Spinal cord (tissue), 9 donors: ENCODE measurements at regions not wholly inside any gene's neighbourhood (a gene's known extent, or its start where the extent isn't known, plus 50 kb on each side); places are given as distances from the start of the nearest gene placed in this dataset.
A peak's percentile ranks its signal among the peaks of the same experiment; 100 is the strongest.

ENCODE experiments used
- DNase-seq, 6 donors: peaks; one replicate each; pipeline versions ENCODE4 v3.0.0 to v3.0.0-alpha.2; 2013 to 2015; ENCODE audit warnings: low spot score in 6 of 6, low read depth in 4 of 6
- H3K27ac ChIP-seq: one replicate; pipeline ENCODE4 v1.5.1; 2013; ENCODE audit warnings: low read depth, low read length, control low read depth
- H3K27me3 ChIP-seq: one replicate; pipeline ENCODE4 v1.6.1; 2013; ENCODE audit warnings: low read length; ENCODE audit not compliant: control insufficient read depth, insufficient read depth
- H3K36me3 ChIP-seq: one replicate; pipeline ENCODE4 v1.6.1; 2013; ENCODE audit warnings: low read length; ENCODE audit not compliant: control insufficient read depth, insufficient read depth
- H3K4me1 ChIP-seq: one replicate; pipeline ENCODE4 v1.6.1; 2013; ENCODE audit warnings: low read length; ENCODE audit not compliant: control insufficient read depth, insufficient read depth
- H3K4me3 ChIP-seq: one replicate; pipeline ENCODE4 v1.5.1; 2013; ENCODE audit warnings: low read depth, low read length, control low read depth
- H3K9me3 ChIP-seq: one replicate; pipeline ENCODE4 v1.6.1; 2013; ENCODE audit warnings: low read length; ENCODE audit not compliant: control insufficient read depth, insufficient read depth
- WGBS: methylation state at CpG from one replicate; pipeline ENCODE4 v1.1.5; 2013; ENCODE audit warnings: missing lambda C conversion rate; ENCODE audit not compliant: insufficient coverage; 5-methylcytosine and 5-hydroxymethylcytosine counted together
- donor health status: healthy.

DNA sequence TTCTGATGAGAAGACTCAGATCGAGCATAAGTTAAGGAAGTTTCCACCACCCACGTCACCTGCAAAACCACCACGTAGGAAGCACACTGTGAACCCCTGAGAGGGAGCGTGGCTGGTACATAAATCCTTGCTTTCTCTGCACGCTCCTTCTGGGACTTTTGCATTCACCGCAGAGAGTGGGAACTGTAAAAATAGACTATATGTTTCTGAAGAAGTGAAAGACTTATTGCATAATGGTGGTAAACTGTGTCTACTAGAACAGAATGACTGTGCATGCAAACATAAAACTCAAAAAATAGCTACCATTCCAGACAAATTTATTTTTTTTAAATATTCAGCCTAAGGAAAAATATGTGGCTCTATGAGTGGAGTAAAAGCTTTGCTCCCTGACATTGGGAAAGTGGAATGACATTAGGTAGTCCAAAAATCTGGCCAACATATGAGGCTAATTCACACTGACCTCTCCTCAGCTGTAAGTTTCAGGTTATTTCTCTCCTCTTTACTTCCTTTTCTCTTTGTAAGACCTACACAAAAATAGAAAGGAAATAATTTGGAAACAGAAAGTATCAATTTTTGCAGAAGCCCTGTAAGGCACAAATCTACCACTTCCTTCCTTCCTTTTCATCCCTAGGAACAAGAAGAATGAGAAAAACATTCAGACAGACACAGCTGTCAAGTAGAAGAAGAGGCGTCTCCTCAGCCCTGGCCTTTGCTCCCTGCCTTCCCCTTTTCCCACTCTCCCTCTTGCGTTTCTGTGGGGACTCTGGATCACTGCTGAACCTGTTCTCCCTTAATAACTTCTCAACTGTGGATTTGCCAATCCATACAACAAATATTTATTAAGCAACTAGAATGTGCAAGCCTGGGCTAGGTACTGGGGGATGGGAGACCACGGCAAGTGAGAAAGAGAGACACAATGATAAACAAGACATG lies 264.3 kb upstream of the FOXN3 start:
- no CpG with 5 or more reads among the region's 9 CpGs for WGBS
- no peaks in the 10 kb centered on the region for H3K36me3 ChIP-seq
- peaks cover 5% of the 10 kb centered on the region for H3K9me3 ChIP-seq
- no peaks in the 10 kb centered on the region for H3K4me1 ChIP-seq
- H3K27me3 ChIP-seq: no peaks in the 10 kb centered on the region
- no peak for DNase-seq
- no peak overlapping the region for H3K27ac ChIP-seq
- no peak overlapping the region for H3K4me3 ChIP-seq

DNA sequence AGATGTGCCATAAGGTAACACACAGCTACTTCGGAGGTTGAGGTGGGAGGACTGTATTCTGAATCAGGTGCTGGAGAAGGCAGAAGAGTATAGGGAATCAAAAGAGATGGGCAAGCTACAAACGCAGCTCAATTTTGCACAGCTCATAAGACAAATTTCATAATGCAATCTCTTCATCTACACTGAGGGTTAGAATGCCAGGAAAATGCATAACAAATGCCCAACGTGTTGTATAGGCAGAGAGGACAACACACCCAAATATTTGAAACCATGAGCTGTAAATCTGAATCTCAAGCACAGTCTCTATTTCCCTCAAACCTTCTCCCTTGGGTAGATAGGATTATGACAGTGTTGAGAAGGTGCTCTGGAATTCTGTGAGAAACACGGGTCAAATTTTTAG lies 263.1 kb upstream of the FOXN3 start:
- H3K9me3 ChIP-seq: peaks cover 5% of the 10 kb centered on the region
- H3K4me1 ChIP-seq: no peaks in the 10 kb centered on the region
- no peaks in the 10 kb centered on the region for H3K27me3 ChIP-seq
- WGBS: no CpG with 5 or more reads among the region's 4 CpGs
- no peak overlapping the region for H3K27ac ChIP-seq
- no peak overlapping the region for H3K4me3 ChIP-seq
- DNase-seq: no peak
- no peaks in the 10 kb centered on the region for H3K36me3 ChIP-seq

DNA sequence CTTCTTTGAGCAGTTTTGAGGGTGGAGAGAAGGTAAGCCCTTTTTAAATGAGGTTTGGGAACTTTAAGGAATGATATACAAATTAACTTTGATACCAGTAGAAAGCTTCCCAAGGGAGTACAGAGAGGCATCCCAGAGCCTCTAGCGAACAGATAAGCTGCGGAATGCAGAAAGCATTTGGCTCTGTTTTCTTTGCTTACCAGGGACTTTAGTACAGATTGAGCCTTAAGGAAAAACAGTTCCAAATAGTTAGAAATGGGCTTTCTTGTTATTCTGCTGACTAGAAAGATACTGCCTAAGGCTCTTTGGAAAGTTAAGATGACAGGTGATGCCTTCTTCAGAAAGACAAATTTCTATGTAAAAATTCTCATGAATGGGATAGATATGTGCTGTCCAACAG lies 261.7 kb upstream of the FOXN3 start:
- Histone ChIP-seq H3K9me3 (peaks cover 1% of the 10 kb centered on the region), H3K27ac (no peak overlapping the region), H3K27me3 (no peaks in the 10 kb centered on the region), H3K4me1 (no peaks in the 10 kb centered on the region), H3K4me3 (no peak overlapping the region), H3K36me3 (no peaks in the 10 kb centered on the region)
- WGBS: 86% methylated on average over 2 of the region's 2 CpGs
- DNase-seq: no peak

DNA sequence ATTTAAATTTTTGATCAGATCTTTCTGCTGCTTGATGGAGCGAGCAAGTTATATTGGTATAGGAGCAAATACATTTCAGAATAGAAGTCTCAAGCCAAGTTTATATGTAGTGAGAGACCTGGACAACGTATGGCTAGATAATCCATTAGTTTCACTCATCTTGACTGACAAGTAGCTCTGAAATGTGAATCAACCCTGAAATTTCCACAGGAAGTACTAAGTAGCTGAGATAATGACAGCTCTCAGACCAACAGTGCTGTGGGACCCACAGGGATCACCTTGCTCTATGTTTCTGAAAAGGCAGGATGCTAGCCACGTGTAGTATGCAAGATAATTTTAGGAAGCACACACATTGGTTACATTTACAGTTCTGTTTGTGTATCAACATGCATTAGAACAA lies 258.6 kb upstream of the FOXN3 start:
- Histone ChIP-seq H3K27me3 (no peaks in the 10 kb centered on the region), H3K4me3 (no peak overlapping the region), H3K9me3 (no peaks in the 10 kb centered on the region), H3K4me1 (no peaks in the 10 kb centered on the region), H3K27ac (no peak overlapping the region), H3K36me3 (no peaks in the 10 kb centered on the region)
- no CpG with 5 or more reads among the region's 3 CpGs for WGBS
- DNase-seq: no peak

DNA sequence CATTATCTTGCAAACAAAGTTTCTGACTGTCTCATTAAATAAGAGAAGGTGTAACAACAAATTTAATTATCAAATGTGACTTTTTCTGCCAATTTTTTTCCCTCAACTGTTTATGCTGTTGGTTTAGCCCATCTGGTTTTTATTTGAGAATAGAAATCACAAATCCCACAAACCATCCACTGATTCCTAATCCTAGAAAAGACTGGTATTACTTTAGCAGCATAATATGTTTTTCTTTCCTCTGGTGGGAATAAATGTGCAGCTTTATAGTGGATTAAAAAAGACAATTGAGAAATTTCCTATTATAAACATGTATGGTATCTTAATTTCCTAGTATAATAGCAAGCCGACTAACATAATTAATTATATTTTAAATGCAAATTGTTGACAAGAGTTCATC lies 257.9 kb upstream of the FOXN3 start:
- H3K9me3 ChIP-seq: no peaks in the 10 kb centered on the region
- whole genome bisulfite sequencing: no CpG with 5 or more reads among the region's 1 CpG
- H3K27me3 ChIP-seq: no peaks in the 10 kb centered on the region
- H3K4me3 ChIP-seq: no peak overlapping the region
- H3K36me3 ChIP-seq: no peaks in the 10 kb centered on the region
- peak in 2 of 6 donors; percentile 7 to 28 for DNase-seq
- no peak overlapping the region for H3K27ac ChIP-seq
- no peaks in the 10 kb centered on the region for H3K4me1 ChIP-seq

DNA sequence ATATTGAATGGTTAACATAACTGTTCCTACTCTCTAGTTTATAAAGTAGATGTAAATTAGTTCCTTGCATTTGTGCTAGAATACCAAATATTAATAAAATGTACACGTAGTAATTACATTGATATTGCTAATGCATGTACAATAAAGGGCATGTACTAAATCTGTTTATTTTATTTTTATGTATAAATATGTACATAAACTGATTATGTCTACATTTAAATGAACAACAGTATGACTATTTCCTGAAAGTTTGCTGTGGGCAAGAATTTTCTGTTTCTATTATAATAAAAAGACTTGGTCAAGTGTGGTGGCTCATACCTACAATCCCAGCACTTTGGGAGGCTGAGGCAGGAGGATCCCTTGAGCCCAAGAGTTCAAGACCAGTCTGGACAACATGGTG lies 257.2 kb upstream of the FOXN3 start:
- H3K9me3 ChIP-seq: no peaks in the 10 kb centered on the region
- WGBS: no CpG with 5 or more reads among the region's 1 CpG
- H3K27ac ChIP-seq: no peak overlapping the region
- H3K36me3 ChIP-seq: no peaks in the 10 kb centered on the region
- no peaks in the 10 kb centered on the region for H3K4me1 ChIP-seq
- no peak for DNase-seq
- H3K27me3 ChIP-seq: no peaks in the 10 kb centered on the region
- no peak overlapping the region for H3K4me3 ChIP-seq

DNA sequence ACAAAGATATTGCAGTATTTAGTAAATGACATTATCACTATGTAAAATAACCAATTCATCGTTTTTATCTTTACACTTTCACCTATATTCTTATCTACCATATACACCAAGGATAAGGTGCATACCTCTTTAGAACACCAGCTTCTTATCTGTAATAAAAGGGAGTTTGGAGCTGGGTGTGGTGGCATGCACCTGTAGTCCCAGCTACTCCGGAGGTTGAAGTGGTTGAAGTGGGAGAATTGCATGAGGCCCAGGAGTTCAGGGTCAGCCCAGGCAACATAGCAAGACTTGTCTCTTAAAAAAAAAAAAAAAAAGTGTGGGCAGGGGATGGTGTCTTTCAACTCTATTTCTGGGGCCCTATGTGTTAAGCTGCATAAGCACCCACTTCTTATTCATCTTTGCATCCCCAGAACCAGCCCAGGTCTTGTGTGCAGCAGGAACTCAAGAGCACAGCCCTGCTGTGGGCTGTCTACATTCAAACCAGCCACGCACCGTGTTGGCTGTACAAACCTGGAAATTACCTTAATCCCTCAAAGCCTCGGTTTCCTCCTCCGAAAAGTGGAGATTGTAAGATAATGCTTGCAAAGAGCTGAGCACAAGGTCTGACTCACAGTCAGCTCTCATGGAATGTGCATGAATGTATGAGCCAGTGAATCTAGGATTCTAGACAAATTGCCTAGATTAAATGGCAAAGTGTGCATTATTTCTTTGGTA lies 256.6 kb upstream of the FOXN3 start:
- 71% methylated on average over 1 of the region's 6 CpGs for WGBS
- no peaks in the 10 kb centered on the region for H3K4me1 ChIP-seq
- H3K36me3 ChIP-seq: no peaks in the 10 kb centered on the region
- no peak for DNase-seq
- H3K27me3 ChIP-seq: no peaks in the 10 kb centered on the region
- no peaks in the 10 kb centered on the region for H3K9me3 ChIP-seq
- H3K27ac ChIP-seq: no peak overlapping the region
- no peak overlapping the region for H3K4me3 ChIP-seq

DNA sequence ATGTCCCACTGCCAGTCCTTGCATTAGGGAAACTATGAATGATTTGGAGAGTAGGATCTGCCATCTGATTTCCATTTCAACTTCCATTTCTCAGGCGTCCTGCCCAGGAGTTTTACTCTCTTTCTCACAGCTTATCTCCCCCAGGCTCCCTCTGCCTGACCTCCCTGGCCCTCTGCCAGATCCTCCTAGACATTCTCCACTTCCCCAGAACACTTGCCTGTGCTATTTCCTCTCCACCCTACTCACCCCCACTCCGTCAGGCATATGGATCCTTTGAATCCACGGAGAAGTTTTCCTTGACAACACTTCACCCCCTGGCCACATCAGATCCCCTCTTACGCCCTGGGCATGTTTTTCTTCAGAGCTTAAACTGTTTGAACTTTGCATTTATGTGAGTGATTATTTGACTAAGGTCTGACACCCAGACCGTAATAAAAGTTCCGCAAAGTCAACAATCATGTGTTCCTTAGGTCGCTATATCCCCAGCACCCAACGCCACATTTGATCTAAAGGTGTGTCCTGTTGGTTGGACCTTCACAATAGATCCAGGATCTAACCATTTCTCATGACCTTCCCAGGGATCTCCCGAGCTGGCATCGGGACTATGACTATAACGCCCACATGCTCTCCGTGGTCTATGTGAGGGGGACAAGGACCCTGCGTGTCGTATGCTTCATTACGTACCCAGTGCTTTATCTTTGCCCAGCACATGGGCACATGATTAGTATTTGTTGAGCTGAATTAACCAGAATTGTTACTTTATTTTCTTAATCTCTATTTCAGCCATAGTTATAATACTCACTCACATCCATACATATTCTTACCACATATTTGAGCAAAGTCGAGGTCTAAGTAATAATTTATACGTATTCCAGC lies 255.8 kb upstream of the FOXN3 start:
- WGBS: 94% methylated on average over 10 of the region's 17 CpGs
- H3K9me3 ChIP-seq: no peaks in the 10 kb centered on the region
- H3K36me3 ChIP-seq: no peaks in the 10 kb centered on the region
- H3K27me3 ChIP-seq: no peaks in the 10 kb centered on the region
- no peak for DNase-seq
- H3K27ac ChIP-seq: no peak overlapping the region
- H3K4me3 ChIP-seq: no peak overlapping the region
- H3K4me1 ChIP-seq: no peaks in the 10 kb centered on the region

DNA sequence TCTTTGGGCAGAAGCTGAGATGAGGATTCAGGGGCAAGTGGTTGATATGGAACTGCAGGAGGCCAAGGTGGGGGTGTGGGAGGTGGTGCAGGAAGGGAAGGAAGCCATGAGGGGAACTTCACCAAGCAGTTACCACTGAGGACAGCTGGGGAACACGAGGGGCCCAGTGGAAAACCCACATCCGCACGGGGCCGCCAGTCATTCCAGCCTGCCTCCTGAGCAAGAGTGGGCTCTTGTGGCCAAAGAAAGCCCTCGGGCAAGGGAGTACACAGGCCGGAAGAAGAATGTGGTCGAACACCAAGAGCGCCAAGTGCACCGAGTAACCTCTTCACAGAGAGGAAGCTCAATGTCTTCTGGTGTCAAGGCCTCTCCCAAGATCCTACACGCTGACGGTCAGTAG lies 252.2 kb upstream of the FOXN3 start:
- H3K27ac ChIP-seq: no peak overlapping the region
- no peaks in the 10 kb centered on the region for H3K27me3 ChIP-seq
- H3K4me3 ChIP-seq: no peak overlapping the region
- no peaks in the 10 kb centered on the region for H3K36me3 ChIP-seq
- 93% methylated on average over 9 of the region's 11 CpGs for WGBS
- no peaks in the 10 kb centered on the region for H3K4me1 ChIP-seq
- H3K9me3 ChIP-seq: no peaks in the 10 kb centered on the region
- no peak for DNase-seq
